IMR-90 (cell line): ENCODE measurements at regions not wholly inside any gene's neighbourhood (a gene's known extent, or its start where the extent isn't known, plus 50 kb on each side); places are given as distances from the start of the nearest gene placed in this dataset.

Experiments
- ATAC-seq: fragments of 200-7000 bp; cut with Tn5 transposase; 2 replicates; pipeline ENCODE4 v1.9.1; 2020; ENCODE audit warnings: low read depth, mild to moderate bottlenecking, moderate library complexity
- BruUV-seq: library from RNA; stranded (reverse); fragments of 400-500 nt; replicated peaks from 2 replicates; lab custom pipeline; 2021; lab: Mats Ljungman, UMichigan
- CTCF ChIA-PET: fragments of 300-600 bp; formaldehyde crosslinking; extraction: SDS; loops from one replicate; lab custom pipeline; 2021; ENCODE audit warnings: antibody characterized with exemption; lab: Yijun Ruan, JAX
- POLR2A ChIA-PET: fragments of 300-600 bp; sonication (Branson Sonifier 250); formaldehyde crosslinking; loops from one replicate; lab custom pipeline; 2022; ENCODE audit warnings: antibody characterized with exemption; ENCODE audit not compliant: unreplicated experiment; lab: Charles Lee
- DNase-seq: peaks from one replicate; pipeline ENCODE4 v3.0.0; 2013
- H2AFZ ChIP-seq: replicated peaks from 2 replicates; pipeline ENCODE3; 2013; ENCODE audit warnings: low read length, mild to moderate bottlenecking; ENCODE audit not compliant: poor library complexity
- H2AK5ac ChIP-seq: 2 replicates; pipeline ENCODE4 v1.6.1; 2013; ENCODE audit warnings: low read depth, low read length, inconsistent platforms
- H2AK9ac ChIP-seq: replicated peaks from 2 replicates; pipeline ENCODE3; 2013; ENCODE audit warnings: mild to moderate bottlenecking, low read depth, low read length, moderate library complexity; ENCODE audit not compliant: poor library complexity
- H2BK120ac ChIP-seq: 2 replicates; pipeline ENCODE4 v1.6.1; 2013; ENCODE audit warnings: low read depth, low read length, inconsistent platforms
- H2BK15ac ChIP-seq: 3 replicates; pipeline ENCODE4 v1.6.1; 2013; ENCODE audit warnings: low read depth, low read length, inconsistent platforms
- H2BK20ac ChIP-seq: 2 replicates; pipeline ENCODE4 v1.6.1; 2013; ENCODE audit warnings: low read depth, mild to moderate bottlenecking, inconsistent platforms, low read length, moderate library complexity
- H2BK5ac ChIP-seq: 2 replicates; pipeline ENCODE4 v1.6.1; 2013; ENCODE audit warnings: mild to moderate bottlenecking, low read depth, low read length, inconsistent platforms; ENCODE audit not compliant: poor library complexity, severe bottlenecking
- H3K14ac ChIP-seq: replicated peaks from 2 replicates; pipeline ENCODE4 v1.6.1; 2013; ENCODE audit warnings: low read depth, low read length, inconsistent platforms
- H3K18ac ChIP-seq: 2 replicates; pipeline ENCODE4 v1.6.1; 2013; ENCODE audit warnings: low read depth, low read length, control low read depth
- H3K23ac ChIP-seq: 2 replicates; pipeline ENCODE4 v1.6.1; 2013; ENCODE audit warnings: low read depth, low read length, inconsistent platforms
- H3K27ac ChIP-seq: 2 replicates; pipeline ENCODE4 v1.5.1; 2013; ENCODE audit warnings: mild to moderate bottlenecking, control low read depth, low read length; ENCODE audit not compliant: insufficient read depth
- H3K27me3 ChIP-seq: 2 replicates; pipeline ENCODE4 v1.6.1; 2013; ENCODE audit warnings: low read length; ENCODE audit not compliant: control insufficient read depth, insufficient read depth
- H3K36me3 ChIP-seq: 2 replicates; pipeline ENCODE4 v1.6.1; 2013; ENCODE audit warnings: low read length, mixed read lengths; ENCODE audit not compliant: control insufficient read depth, insufficient read depth
- H3K4ac ChIP-seq: 2 replicates; pipeline ENCODE4 v1.6.1; 2013; ENCODE audit warnings: low read depth, low read length, inconsistent platforms
- H3K4me1 ChIP-seq: 2 replicates; pipeline ENCODE4 v1.6.1; 2013; ENCODE audit warnings: low read length, mixed read lengths; ENCODE audit not compliant: control insufficient read depth, insufficient read depth
- H3K4me2 ChIP-seq: 2 replicates; pipeline ENCODE4 v1.6.1; 2013; ENCODE audit warnings: low read depth, mild to moderate bottlenecking, control low read depth, low read length, moderate library complexity
- H3K4me3 ChIP-seq: 2 replicates; pipeline ENCODE4 v1.5.1; 2013; ENCODE audit warnings: low read depth, mild to moderate bottlenecking, control low read depth, low read length, moderate library complexity; ENCODE audit not compliant: insufficient read depth
- H3K56ac ChIP-seq: 2 replicates; pipeline ENCODE4 v1.6.1; 2013; ENCODE audit warnings: low read length, inconsistent platforms; ENCODE audit not compliant: insufficient read depth; ENCODE audit errors: extremely low read depth
- H3K79me1 ChIP-seq, 2 experiments: 2 replicates each; pipeline ENCODE4 v1.6.1; 2013; ENCODE audit warnings: low read length in 2 of 2, inconsistent platforms in 1 of 2, low read depth in 1 of 2
- H3K9ac ChIP-seq: 2 replicates; pipeline ENCODE4 v1.6.1; 2013; ENCODE audit warnings: low read depth, low read length, control low read depth
- H3K9me1 ChIP-seq: 2 replicates; pipeline ENCODE4 v1.6.1; 2013; ENCODE audit warnings: low read length, inconsistent platforms; ENCODE audit not compliant: insufficient read depth
- H3K9me3 ChIP-seq: 2 replicates; pipeline ENCODE4 v1.6.1; 2013; ENCODE audit warnings: low read length; ENCODE audit not compliant: control insufficient read depth, insufficient read depth
- H4K20me1 ChIP-seq: 2 replicates; pipeline ENCODE4 v1.6.1; 2013; ENCODE audit warnings: low read length, inconsistent platforms; ENCODE audit not compliant: insufficient read depth
- H4K5ac ChIP-seq: 2 replicates; pipeline ENCODE4 v1.6.1; 2013; ENCODE audit warnings: mild to moderate bottlenecking, low read depth, low read length, control low read depth
- H4K8ac ChIP-seq, 2 experiments: 2 replicates each; pipeline ENCODE4 v1.6.1; 2013; ENCODE audit warnings: low read depth in 2 of 2, low read length in 2 of 2, control low read depth in 1 of 2, inconsistent platforms in 1 of 2
- H4K91ac ChIP-seq: 2 replicates; pipeline ENCODE4 v1.6.1; 2013; ENCODE audit warnings: low read depth, low read length, inconsistent platforms; ENCODE audit not compliant: insufficient read depth
- CEBPB ChIP-seq: IDR thresholded peaks from 2 replicates; pipeline ENCODE4 v1.6.1; 2012; ENCODE audit warnings: low read depth, low read length, improper control_type of control experiment
- RFX5 ChIP-seq: IDR thresholded peaks from 2 replicates; pipeline ENCODE4 v1.8.0; 2012; ENCODE audit warnings: low read depth, mild to moderate bottlenecking, low read length, moderate library complexity
- WGBS, 2 experiments: methylation state at CpG; one replicate each; pipeline versions ENCODE4 v1.1.5 to v1.1.7; 2013; ENCODE audit warnings: missing lambda C conversion rate in 2 of 2; ENCODE audit not compliant: insufficient read length in 1 of 2; ENCODE audit errors: extremely low coverage in 2 of 2; 5-methylcytosine and 5-hydroxymethylcytosine counted together
- dilution Hi-C: fragments of 300-500 bp; cut with HindIII; formaldehyde crosslinking; loops from one replicate; pipeline ENCODE4 v1.14.3; 2018; ENCODE audit warnings: low sequenced_read_pairs; ENCODE audit not compliant: unreplicated experiment
- in situ Hi-C: fragments of 300-500 bp; cut with MboI; formaldehyde crosslinking; loops from 3 replicates; pipeline ENCODE4 v1.14.3; 2019; ENCODE audit warnings: low sequenced_read_pairs, inconsistent platforms, mixed read lengths
- intact Hi-C: fragments of 100-400 bp; cut with micrococcal nuclease; formaldehyde crosslinking; loops from 2 replicates; pipeline ENCODE4 v1.10.0; 2022
- TF ChIP-seq, protein P1 (sequence below): fragments of 150-350 bp; IDR thresholded peaks from 2 replicates; pipeline ENCODE4 v1.6.1; 2016; ENCODE audit warnings: low read depth, mild to moderate bottlenecking, low read length, moderate library complexity, borderline replicate concordance

DNA sequence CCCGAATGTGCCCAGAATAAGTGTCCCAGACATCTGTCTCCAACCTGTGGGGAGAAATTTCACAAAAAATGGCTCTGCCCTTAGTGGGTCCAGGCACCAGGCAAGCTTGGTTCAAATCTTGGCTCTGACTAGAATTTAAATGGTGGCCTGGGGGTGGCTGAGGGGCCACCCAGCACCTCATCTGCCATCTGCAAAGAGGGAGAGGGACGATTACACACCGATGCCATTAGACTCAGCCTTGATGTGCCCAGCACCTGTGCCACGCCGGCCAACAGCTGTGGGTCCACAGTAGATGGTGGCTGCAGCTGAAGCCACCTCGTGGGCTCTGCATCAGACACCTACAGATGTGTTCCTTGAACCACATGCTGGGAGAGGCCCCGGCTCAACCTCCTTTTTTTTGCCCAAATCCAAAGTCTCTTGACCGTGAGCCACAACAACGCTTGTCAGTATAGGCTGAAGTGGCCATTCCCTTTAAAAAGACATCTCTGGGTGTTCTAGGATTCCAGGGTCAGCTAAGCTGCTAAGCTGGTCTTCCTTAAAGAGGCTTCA is 222.0 kb upstream of the RAB6C start:
- ChIA-PET CTCF (no interaction called here), POLR2A (no interaction called here)
- H3K9me1 ChIP-seq, result no peaks in the 10 kb centered on the region
- no peak overlapping the region for H3K4me2 ChIP-seq
- no peak overlapping the region for H3K4me3 ChIP-seq
- H3K4ac ChIP-seq, result no peak overlapping the region
- no peak overlapping the region for H3K56ac ChIP-seq
- H4K20me1 ChIP-seq, result no peaks in the 10 kb centered on the region
- H3K79me1 ChIP-seq, result no peaks in the 10 kb centered on the region
- no TSS peak for BruUV-seq
- dilution Hi-C loops (no loop called here), intact Hi-C loops (no loop called here), in situ Hi-C loops (no loop called here)
- no peak overlapping the region for H2BK20ac ChIP-seq
- no peak overlapping the region for H3K23ac ChIP-seq
- H2BK5ac ChIP-seq, result no peak overlapping the region
- H3K27me3 ChIP-seq, result no peaks in the 10 kb centered on the region
- no peak overlapping the region for H2AFZ ChIP-seq
- no peaks in the 10 kb centered on the region for H3K36me3 ChIP-seq
- H3K9ac ChIP-seq, result no peak overlapping the region
- no peak overlapping the region for H4K91ac ChIP-seq
- no peak overlapping the region for H3K18ac ChIP-seq
- H2BK120ac ChIP-seq, result no peak overlapping the region
- peaks cover 16% of the 10 kb centered on the region for H3K9me3 ChIP-seq
- TF ChIP-seq, protein P1, sequence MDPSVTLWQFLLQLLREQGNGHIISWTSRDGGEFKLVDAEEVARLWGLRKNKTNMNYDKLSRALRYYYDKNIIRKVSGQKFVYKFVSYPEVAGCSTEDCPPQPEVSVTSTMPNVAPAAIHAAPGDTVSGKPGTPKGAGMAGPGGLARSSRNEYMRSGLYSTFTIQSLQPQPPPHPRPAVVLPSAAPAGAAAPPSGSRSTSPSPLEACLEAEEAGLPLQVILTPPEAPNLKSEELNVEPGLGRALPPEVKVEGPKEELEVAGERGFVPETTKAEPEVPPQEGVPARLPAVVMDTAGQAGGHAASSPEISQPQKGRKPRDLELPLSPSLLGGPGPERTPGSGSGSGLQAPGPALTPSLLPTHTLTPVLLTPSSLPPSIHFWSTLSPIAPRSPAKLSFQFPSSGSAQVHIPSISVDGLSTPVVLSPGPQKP, result no peak
- TF ChIP-seq CEBPB, result no peak
- no peak for TF ChIP-seq RFX5
- 79% methylated on average over 3 of the region's 9 CpGs; no CpG with 5 or more reads in 1 of the 2 experiments for WGBS, 2 experiments
- no peak for DNase-seq
- ATAC-seq, result no peak
- no peak overlapping the region for H2AK9ac ChIP-seq
- H4K5ac ChIP-seq, result no peak overlapping the region
- no peak overlapping the region for H4K8ac ChIP-seq
- H2BK15ac ChIP-seq, result no peak overlapping the region
- no peaks in the 10 kb centered on the region for H3K4me1 ChIP-seq
- H3K14ac ChIP-seq, result no peak overlapping the region
- no peak overlapping the region for H3K27ac ChIP-seq
- no peak overlapping the region for H2AK5ac ChIP-seq
